Brain microvascular endothelial cell (primary cell): ENCODE measurements at regions not wholly inside any gene's neighbourhood (a gene's known extent, or its start where the extent isn't known, plus 50 kb on each side); places are given as distances from the start of the nearest gene placed in this dataset.

Experiments used
- DNase-seq: peaks from one replicate; pipeline ENCODE4 v3.0.0-alpha.2; 2020
- H3K27ac ChIP-seq: fragments of 250-450 bp; sonication (Bioruptor Pico); 2 replicates; pipeline ENCODE4 v1.5.1; 2020; ENCODE audit warnings: mild to moderate bottlenecking, moderate library complexity
- H3K27me3 ChIP-seq: fragments of 250-450 bp; sonication (Bioruptor Pico); replicated peaks from 2 replicates; pipeline ENCODE4 v1.5.1; 2020; ENCODE audit warnings: mild to moderate bottlenecking
- H3K36me3 ChIP-seq: fragments of 250-450 bp; sonication (Bioruptor Pico); replicated peaks from 2 replicates; pipeline ENCODE4 v1.5.1; 2020; ENCODE audit warnings: mild to moderate bottlenecking
- H3K4me3 ChIP-seq: 2 replicates; pipeline ENCODE4 v1.5.1; 2011; ENCODE audit warnings: low read depth, mild to moderate bottlenecking, control low read depth, low read length, moderate library complexity
- in situ Hi-C: cut with HindIII; loops from 2 replicates; pipeline ENCODE4 v1.10.0; 2017; ENCODE audit warnings: low sequenced_read_pairs, low pct_ligation_motif_present
- TF ChIP-seq, protein P1 (sequence below): IDR thresholded peaks from 2 replicates; pipeline ENCODE4 v1.5.1; 2011; ENCODE audit warnings: low read depth, mild to moderate bottlenecking, moderate library complexity, low read length, control low read depth, inconsistent platforms; ENCODE audit errors: missing control alignments

DNA sequence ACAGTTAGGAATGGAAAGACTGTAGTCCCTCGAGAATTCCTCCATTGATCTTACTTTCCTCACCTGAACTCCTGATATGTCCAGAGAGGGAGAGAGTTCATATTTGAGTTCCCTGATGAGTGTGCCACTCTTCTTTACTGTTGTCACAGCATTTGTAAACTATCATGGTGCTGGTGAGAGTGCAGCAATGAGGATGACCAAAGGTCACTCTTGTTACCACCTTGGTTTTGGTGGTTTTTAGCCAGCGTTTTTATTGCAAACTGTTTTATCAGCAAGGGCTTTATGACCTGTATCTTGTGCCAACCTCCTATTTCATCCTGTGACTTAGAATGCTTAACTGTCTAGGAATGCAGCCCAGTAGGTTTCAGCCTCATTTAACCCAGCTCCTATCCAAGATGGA lies 1062.5 kb downstream of the BCL11A start:
- in situ Hi-C loops = no loop called here
- H3K4me3 ChIP-seq = no peak overlapping the region
- TF ChIP-seq, protein P1, sequence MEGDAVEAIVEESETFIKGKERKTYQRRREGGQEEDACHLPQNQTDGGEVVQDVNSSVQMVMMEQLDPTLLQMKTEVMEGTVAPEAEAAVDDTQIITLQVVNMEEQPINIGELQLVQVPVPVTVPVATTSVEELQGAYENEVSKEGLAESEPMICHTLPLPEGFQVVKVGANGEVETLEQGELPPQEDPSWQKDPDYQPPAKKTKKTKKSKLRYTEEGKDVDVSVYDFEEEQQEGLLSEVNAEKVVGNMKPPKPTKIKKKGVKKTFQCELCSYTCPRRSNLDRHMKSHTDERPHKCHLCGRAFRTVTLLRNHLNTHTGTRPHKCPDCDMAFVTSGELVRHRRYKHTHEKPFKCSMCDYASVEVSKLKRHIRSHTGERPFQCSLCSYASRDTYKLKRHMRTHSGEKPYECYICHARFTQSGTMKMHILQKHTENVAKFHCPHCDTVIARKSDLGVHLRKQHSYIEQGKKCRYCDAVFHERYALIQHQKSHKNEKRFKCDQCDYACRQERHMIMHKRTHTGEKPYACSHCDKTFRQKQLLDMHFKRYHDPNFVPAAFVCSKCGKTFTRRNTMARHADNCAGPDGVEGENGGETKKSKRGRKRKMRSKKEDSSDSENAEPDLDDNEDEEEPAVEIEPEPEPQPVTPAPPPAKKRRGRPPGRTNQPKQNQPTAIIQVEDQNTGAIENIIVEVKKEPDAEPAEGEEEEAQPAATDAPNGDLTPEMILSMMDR = no peak
- H3K36me3 ChIP-seq = no peaks in the 10 kb centered on the region
- H3K27ac ChIP-seq = no peak overlapping the region
- no peak for DNase-seq
- no peaks in the 10 kb centered on the region for H3K27me3 ChIP-seq

DNA sequence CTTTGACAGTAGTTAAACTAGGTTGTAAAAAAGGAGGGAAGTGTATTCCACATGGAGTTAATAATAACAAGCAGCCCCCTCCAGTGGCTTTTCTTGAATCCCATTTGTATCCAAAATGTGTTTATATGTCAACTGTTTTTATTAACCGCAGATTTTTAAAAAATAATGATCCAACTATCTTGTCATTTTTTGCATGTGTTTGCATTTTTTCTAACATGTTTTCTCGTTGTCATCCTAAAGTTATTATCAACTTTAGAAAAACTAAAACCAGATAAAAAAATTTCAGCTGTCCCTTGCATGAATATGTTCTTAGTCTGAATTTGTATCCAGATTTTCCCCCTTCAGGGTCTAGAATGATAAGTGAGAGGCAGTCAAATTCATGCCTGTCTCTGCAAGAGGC lies 1063.3 kb downstream of the BCL11A start:
- in situ Hi-C loops = no loop called here
- TF ChIP-seq, protein P1 = no peak
- H3K27ac ChIP-seq = no peak overlapping the region
- no peak overlapping the region for H3K4me3 ChIP-seq
- no peaks in the 10 kb centered on the region for H3K27me3 ChIP-seq
- no peak for DNase-seq
- H3K36me3 ChIP-seq = no peaks in the 10 kb centered on the region

GRCh38 chr2:59484673-59485072 lies 1068.8 kb downstream of the BCL11A start:
- Histone ChIP-seq H3K27ac (no peak overlapping the region), H3K27me3 (no peaks in the 10 kb centered on the region), H3K4me3 (no peak overlapping the region), H3K36me3 (no peaks in the 10 kb centered on the region)
- in situ Hi-C loops = no loop called here
- TF ChIP-seq, protein P1 = no peak
- DNase-seq = no peak

- DNase-seq = no peak
- Histone ChIP-seq H3K27ac (no peak overlapping the region), H3K27me3 (no peaks in the 10 kb centered on the region), H3K36me3 (no peaks in the 10 kb centered on the region), H3K4me3 (no peak overlapping the region)
- in situ Hi-C loops = no loop called here
- TF ChIP-seq, protein P1 = no peak
These were observed 1090.0 kb downstream of the BCL11A start for GRCh38 chr2:59463426-59463825.

DNA sequence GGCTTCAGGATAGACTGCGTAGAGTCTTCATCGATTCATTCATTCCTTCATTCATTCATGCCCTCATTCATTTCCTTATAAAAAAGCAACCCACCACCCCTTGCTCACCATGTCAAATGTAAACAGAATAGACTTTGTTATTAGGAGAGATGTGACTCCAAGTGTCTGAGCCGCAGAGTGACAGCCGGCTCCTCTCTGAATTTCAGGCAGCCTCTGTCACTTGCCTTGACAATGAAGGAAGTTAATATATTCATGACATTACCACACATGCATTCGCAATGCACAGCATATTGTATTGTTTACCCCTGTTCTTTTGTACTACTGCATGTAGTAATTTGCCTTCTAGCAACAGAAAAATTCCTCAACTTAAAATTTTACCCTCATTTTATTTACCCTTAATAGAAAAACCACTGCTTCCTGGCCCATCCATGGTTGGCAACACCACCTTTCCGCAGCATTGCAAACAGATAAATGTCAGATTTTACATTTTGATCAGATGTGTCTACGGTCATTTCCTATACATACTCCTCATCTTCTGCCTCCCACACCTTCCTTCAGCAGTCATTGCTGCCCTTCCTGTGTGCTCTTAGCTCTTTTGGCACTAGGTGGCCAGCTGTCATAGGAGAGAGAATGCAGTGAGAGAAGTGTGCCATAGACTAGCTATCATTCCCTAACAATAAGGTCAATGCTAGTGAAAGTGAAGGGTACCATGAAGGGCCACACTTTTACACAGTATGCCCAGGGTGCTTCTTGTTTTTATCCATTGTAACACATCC lies 1090.8 kb downstream of the BCL11A start:
- Histone ChIP-seq H3K27ac (no peak overlapping the region), H3K27me3 (no peaks in the 10 kb centered on the region), H3K4me3 (no peak overlapping the region), H3K36me3 (no peaks in the 10 kb centered on the region)
- TF ChIP-seq, protein P1 = no peak
- DNase-seq = no peak
- in situ Hi-C loops = no loop called here

GRCh38 chr2:59461127-59461526 lies 1092.3 kb downstream of the BCL11A start:
- TF ChIP-seq, protein P1 = no peak
- H3K4me3 ChIP-seq = no peak overlapping the region
- H3K36me3 ChIP-seq = no peaks in the 10 kb centered on the region
- H3K27me3 ChIP-seq = no peaks in the 10 kb centered on the region
- no peak for DNase-seq
- no peak overlapping the region for H3K27ac ChIP-seq
- in situ Hi-C loops = no loop called here
